Stimulated activated CD4-positive, alpha-beta T cell treated with anti-CD3 and anti-CD28 coated beads, TNF-alpha, amount 100 ng/mL, for 24 hours (primary cell): ENCODE measurements at regions not wholly inside any gene's neighbourhood (a gene's known extent, or its start where the extent isn't known, plus 50 kb on each side); places are given as distances from the start of the nearest gene placed in this dataset.

ENCODE experiments used
- DNase-seq, 3 experiments: peaks; one replicate each; pipeline ENCODE4 v3.0.0-alpha.2; 2020; ENCODE audit warnings: low read depth in 3 of 3

- no peak for DNase-seq
These were observed 274.9 kb upstream of the CADM1 start for GRCh38 chr11:115778928-115779650.

- no peak for DNase-seq
These were observed 272.7 kb upstream of the CADM1 start for GRCh38 chr11:115776916-115777315.

GRCh38 chr11:115775846-115776245, 271.6 kb upstream of the CADM1 start:
- no peak for DNase-seq

- DNase-seq = no peak
These were observed 270.5 kb upstream of the CADM1 start for GRCh38 chr11:115774756-115775155.

GRCh38 chr11:115769891-115770290, 265.7 kb upstream of the CADM1 start:
- no peak for DNase-seq

- no peak for DNase-seq
These were observed 263.7 kb upstream of the CADM1 start for GRCh38 chr11:115767883-115768282.

GRCh38 chr11:115767047-115767802, 263.0 kb upstream of the CADM1 start:
- DNase-seq = no peak

- no peak for DNase-seq
These were observed 262.3 kb upstream of the CADM1 start for GRCh38 chr11:115766561-115766960.

- no peak for DNase-seq
These were observed 261.6 kb upstream of the CADM1 start for GRCh38 chr11:115765803-115766239.

- no peak for DNase-seq
These were observed 260.0 kb upstream of the CADM1 start for GRCh38 chr11:115764176-115764575.

GRCh38 chr11:115761817-115762216, 257.6 kb upstream of the CADM1 start:
- DNase-seq = no peak

GRCh38 chr11:115761348-115761747, 257.1 kb upstream of the CADM1 start:
- no peak for DNase-seq

GRCh38 chr11:115760461-115761320, 256.5 kb upstream of the CADM1 start:
- no peak for DNase-seq

GRCh38 chr11:115759622-115760460, 255.6 kb upstream of the CADM1 start:
- DNase-seq = no peak

- no peak for DNase-seq
These were observed 253.8 kb upstream of the CADM1 start for GRCh38 chr11:115758011-115758410.

GRCh38 chr11:115751243-115752015, 247.2 kb upstream of the CADM1 start:
- no peak for DNase-seq

- DNase-seq = no peak
These were observed 241.6 kb upstream of the CADM1 start for GRCh38 chr11:115745610-115746512.

GRCh38 chr11:115745066-115745465, 240.9 kb upstream of the CADM1 start:
- DNase-seq = no peak

GRCh38 chr11:115743719-115744118, 239.5 kb upstream of the CADM1 start:
- no peak for DNase-seq
